HG02970 (cell line): ENCODE measurements at regions not wholly inside any gene's neighbourhood (a gene's known extent, or its start where the extent isn't known, plus 50 kb on each side); places are given as distances from the start of the nearest gene placed in this dataset.
"Not testable (repeated sequence)": the region's sequence is repeated elsewhere in the genome, so short reads cannot be mapped to it uniquely, and the experiment has no call there.

ENCODE experiments used
- ATAC-seq: cut with Tn5 transposase; IDR thresholded peaks from one replicate; pipeline ENCODE4 v1.9.1; 2021; ENCODE audit warnings: mild to moderate bottlenecking, moderate library complexity, moderate number of reproducible peaks; ENCODE audit not compliant: unreplicated experiment, low FRiP score

- no peak for ATAC-seq
These were observed 893.3 kb downstream of the FAM181B start for GRCh38 chr11:81840380-81840779.

DNA sequence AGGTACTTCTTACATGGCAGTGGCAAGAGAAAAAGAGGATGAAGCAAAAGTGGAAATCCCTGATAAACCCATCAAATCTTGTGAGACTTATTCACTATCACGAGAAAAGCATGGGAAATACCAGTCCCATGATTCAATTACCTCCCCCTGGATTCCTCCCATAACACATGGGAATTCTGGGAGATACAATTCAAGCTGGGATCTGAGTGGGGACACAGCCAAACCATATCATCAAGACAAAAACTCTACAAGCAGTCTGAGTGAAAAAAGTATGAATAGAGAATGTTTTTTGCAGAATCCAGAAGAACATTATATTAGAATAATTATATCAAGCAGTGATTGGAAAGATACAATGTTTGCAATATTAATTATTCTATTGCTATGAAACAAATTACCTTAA is 893.7 kb downstream of the FAM181B start:
- ATAC-seq, result no peak

DNA sequence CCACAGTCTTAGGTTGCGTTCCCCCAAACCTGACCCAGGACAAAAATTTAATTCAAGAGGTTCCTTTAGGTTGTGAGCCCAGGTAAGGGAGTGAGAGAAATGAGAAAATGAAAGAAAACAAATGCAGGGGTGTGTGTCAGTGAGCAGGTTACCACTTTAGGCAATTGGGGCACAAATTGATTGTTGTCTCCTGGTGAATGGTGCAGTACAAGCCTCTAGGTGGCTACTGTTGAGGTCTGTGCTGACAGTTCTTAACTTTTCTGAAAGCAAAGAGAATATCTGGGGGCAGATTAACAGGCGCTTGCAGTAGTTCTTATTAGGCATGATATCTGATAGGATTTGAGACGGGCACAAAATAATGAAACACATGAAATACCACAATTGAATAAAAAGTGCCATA is 894.6 kb downstream of the FAM181B start:
- ATAC-seq, result no peak

GRCh38 chr11:81829976-81830375 is 903.7 kb downstream of the FAM181B start:
- no peak for ATAC-seq

DNA sequence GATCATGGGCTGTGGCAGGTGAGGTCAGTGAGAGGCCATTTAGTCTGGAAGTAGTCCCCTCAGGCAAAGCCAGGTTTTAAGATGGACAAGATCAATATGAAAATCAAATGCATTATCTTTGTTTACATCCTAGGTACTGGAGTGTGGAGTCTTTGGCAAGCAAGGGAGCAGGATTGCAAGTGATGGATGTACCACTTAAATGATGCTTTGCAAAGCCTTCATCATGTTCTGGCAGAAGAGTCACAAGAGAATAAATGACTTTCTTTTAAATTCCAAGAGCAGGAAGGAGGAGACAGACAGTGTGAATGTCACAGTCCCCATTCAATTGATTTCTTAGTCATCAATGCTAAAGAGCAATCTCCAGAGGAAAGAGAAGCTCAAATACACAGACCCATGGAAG is 908.3 kb downstream of the FAM181B start:
- ATAC-seq, result no peak

DNA sequence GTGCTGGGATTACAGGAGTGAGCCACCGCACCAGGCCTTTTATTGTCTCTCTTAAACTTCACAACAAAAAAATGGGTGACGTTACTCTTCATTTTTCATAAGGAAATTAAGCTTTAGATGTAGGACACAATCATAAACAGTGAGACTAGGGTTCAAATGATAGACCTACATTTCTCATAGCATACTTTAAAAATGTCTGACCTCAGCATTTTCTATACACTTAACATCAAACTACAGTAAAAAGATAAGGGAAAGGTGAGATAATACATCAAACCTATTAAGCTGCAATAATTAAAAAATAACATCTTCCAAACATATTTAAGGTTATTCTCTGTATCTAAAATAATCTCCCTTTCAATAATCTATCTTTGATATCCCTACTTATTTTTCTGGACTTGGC is 914.2 kb downstream of the FAM181B start:
- no peak for ATAC-seq

DNA sequence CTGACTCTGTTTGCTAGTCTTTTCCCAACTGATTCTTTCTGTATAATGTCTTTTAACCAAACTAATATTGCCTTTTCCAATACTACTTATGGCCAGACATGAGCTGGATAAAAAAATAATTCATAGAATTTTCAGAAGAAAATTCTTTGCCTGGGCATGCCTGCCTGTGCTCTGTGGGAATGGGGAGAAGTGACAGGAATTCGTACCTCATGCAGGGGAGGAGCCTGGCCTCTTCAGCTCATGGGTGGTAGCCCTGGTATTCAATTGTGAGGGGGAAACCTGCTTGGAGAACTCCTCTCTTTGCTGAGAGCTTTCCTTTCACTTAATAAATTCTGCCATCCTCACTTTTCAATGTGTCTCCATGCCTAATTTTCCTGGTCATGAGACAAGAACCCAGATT is 928.8 kb downstream of the FAM181B start:
- ATAC-seq, result no peak

DNA sequence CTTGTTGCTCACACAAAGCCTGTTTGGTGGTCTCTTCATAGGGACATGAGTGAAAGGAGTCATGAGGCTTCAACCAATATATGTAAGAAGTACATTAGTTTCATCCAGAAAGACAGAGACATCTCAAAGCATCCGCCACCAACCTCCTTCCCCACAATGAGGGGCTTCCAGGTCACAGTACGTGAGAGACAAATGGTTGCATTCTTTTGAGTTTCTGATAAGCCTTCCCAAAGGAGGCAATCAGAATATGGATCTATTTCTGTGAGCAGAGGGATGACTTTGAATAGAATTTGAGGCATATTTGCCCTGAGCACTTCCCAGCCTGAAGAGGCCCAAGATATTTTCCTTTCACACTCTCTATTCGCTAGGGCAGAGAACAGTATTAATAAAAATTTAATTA is 931.1 kb downstream of the FAM181B start:
- ATAC-seq, result no peak

DNA sequence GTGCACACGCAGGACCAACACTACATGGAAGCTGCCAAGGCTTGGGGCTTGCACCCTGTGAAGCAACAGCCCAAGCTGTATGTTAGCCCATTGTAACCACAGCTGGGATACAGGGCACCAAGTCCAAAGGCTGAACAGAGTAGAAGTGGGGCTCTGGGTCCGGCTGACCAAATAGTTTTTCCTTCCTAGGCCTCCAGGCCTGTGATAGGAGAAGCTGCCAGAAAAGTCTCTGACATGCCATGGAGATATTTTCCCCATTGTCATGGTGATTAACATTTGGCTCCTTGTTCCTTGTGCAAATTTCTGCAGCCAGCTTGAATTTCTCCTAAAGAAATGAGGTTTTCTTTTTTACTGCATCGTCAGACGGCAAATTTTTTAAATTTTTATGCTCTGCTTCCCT is 941.2 kb downstream of the FAM181B start:
- ATAC-seq, result no peak

DNA sequence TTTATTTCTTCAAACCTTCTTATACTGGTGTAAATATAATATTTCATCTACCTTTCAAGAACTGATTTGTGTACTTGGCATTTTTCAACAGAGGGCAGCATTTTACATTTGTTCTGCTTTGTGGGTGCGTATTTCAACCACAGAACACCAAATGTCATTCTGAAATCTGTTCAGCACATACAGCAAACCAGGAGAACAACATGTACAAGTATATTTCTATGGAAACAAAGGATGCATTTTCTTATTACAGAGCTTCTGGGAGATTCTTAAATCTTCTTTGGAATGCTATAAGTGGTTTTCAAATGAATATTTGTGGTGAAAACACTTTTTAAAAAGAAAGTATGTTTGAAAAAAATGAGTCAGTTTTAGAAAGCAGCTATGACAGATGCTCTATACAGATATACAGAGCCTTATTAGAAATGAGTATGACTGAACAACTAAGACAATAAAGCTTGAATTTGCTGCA is 946.0 kb downstream of the FAM181B start:
- ATAC-seq, result no peak

DNA sequence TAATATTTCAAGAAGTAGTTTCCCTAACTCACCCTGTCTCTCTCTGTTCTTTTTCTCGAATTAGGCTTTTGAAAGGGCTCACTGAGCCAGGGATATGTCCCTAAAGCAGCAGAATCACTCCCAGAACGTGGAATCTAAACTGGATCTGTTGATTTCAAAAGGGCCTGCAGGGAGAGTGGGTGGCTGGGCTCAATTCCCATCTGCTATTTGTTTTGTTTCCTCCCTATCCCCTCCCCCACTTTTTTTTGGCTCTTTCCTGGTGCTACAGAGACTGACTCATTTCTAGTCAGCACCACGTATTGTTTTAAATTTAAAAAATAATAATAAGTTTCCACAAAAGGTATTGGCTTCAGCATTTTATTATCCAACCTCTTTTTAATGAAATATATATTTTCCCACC is 961.5 kb downstream of the FAM181B start:
- ATAC-seq, result no peak

DNA sequence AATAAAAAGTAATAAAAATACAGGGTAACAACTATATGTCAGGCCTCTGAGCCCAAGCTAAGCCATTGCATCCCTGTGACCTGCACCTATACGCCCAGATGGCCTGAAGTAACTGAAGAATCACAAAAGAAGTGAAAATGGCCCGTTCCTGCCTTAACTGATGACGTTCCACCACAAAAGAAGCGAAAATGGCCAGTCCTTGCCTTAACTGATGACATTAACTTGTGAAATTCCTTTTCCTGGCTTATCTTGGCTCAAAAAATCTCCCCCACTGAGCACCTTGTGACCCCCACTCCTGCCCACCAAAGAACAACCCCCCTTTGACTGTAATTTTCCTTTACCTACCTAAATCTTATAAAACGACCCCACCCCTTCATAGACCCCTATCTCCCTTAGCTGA is 963.8 kb downstream of the FAM181B start:
- ATAC-seq, result not testable (repeated sequence)

DNA sequence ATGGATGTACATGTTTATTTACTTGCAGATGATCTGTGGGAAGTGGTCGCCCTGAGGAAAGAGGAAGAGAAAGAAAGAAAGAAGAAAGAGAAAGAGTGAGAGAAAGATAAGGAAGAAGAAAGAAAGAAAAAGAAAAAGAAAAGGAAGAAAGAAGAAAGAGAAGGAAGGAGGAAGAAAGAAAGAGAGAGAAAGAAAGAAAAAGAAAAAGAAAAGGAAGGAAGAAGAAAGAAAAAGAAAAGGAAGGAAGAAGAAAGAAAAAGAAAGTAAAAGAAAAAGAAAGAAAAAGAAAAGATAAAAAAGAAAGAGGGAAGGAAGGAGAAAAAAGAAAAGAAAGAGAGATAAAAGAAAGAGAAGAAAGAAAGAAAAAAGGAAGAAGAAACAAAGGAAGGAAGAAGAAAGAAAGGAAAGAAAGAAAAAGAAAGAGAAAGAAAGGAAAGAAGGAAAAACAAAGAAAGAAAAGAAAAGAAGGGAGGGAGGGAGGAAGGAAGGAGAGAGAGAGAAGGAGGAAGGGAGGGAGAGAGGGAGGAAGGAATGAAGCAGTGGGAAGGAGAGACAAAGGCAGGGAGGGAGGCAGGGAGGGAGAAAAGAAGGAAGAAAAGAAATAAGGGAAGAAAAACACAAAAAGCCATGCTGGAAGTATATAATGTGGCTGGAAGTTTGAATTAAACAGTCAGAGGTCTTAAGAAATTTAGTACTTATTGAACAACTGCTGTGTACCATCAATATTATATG is 976.6 kb downstream of the FAM181B start:
- ATAC-seq, result no peak

GRCh38 chr11:81749245-81749644 is 984.4 kb downstream of the FAM181B start:
- no peak for ATAC-seq

DNA sequence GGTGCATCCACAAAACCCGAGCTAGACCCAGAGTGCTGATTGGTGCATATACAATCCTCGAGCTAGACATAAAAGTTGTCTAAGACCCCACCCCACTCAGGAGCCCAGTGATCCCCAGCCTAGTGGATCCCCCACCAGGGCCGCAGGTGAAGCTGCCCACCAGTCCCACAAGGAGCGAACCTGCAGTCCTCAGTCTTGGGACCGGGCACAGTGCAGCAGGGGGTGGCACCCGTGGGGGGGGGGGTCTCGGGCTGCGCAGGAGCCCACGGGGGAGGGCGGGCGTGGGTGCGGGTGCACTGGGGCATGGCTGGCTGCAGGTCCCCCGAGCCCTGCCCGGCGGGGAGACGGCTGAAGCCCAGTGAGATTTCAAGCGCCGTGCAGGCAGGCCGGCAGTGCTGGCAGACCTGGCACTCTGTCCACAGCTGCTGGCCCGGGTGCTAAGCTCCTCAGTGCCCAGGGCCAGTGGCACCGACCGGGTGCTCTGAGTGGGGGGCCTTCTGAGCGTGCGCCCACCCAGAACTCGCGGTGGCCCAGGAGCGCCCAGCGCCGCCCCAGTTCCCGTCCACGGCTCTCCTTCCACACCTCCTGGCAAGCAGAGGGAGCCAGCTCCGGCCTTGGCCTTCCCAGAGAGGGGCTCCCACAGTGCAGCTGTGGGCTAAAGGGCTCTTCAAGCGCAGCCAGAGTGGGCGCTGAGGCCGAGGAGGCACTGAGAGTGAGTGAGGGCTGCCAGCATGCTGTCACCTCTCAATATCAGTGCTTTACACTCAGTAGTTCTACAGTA is 989.1 kb downstream of the FAM181B start:
- ATAC-seq, result no peak

DNA sequence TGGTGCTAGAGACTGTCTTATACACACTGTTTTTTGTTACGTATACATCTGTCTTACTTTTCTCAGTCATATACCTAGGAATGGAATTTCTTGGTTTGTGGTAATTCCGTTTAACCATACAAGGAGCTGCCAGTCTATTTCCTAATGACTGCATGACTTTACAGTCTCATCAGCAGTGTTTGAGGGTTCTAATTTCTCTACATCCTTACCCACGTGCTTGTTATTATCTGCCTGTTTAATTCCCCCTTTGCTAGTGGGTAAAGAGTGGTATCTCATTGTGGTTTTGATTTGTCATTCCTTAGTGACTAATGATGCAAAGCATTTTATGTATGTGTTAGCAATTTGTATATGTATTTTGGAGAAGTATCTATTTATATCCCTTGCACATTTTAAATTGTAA is 1008.0 kb downstream of the FAM181B start:
- no peak for ATAC-seq

- ATAC-seq, result no peak
These were observed 1016.0 kb downstream of the FAM181B start for GRCh38 chr11:81717695-81718094.

DNA sequence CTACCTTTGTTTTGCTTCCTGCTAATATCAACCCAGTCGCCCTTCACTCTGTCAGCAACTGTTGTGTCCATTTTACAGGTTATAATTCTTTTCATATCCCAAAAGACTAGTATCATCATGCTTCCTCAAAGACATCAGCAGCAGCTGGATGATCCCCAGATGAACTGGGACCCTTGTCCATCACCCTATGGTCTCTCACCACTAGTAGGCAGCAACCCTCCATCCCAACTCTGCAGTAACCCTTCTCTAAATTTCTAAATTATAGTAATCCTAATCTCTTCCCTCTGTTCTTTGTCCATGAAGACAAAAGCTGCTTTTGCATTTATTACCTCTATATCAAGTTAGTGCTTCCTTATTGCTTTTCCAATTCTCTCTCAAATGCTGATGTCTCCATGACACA is 1025.8 kb downstream of the FAM181B start:
- no peak for ATAC-seq

GRCh38 chr11:81705283-81705682 is 1028.4 kb downstream of the FAM181B start:
- ATAC-seq, result no peak

DNA sequence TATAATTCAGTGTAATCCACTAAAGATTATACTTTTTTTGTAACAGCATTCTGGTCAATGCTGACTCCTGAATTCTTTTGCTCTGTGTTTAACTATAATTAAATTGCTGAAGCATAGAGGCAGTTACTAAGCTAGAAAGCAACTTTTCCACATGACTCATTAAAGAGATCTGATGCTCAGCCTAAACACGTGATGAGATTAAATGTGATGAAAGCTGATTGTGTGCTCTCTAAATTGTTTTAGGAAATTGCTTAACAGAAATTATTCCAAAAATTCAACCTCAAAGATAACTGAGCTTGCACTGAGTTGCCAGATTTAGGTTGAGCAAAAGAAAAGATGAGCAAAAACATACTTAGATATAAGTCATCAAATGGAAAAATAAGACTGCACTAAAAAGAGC is 1033.6 kb downstream of the FAM181B start:
- no peak for ATAC-seq

GRCh38 chr11:81687057-81687456 is 1046.6 kb downstream of the FAM181B start:
- no peak for ATAC-seq

DNA sequence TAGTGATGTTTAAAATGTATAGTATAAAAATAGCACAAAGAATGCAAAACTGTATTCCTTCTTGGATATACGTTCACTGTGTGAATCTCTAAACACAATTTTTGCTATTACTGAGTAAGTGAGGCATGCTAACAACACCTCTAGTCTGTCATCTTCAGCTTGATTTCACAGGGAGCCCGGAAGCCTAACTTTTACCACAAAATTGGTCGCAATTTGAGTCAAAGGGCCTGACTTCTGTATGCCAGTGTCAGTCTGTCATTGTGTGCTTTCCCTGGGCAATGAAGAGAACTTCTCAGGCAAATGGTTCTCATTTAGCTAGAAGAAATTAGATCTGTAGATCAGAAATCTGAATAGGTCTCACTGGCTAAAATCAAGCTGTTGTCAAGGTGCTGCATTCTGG is 1059.5 kb downstream of the FAM181B start:
- peak; percentile 59 for ATAC-seq
